Gastroesophageal sphincter (tissue), 4 donors: ENCODE measurements at regions not wholly inside any gene's neighbourhood (a gene's known extent, or its start where the extent isn't known, plus 50 kb on each side); places are given as distances from the start of the nearest gene placed in this dataset.

Experiments used
- ATAC-seq: fragments of 150-250 bp; one replicate; pipeline ENCODE4 v1.9.1; 2016; ENCODE audit warnings: mild to moderate bottlenecking, moderate library complexity
- H3K27ac ChIP-seq, 4 donors: fragments of 200-600 bp; sonication (generic) in 3 of 4; 1 replicate in 3 of 4; 2 replicates in 1 of 4; pipeline ENCODE4 v1.5.1; 2016 to 2019
- H3K27me3 ChIP-seq: fragments of 200-600 bp; sonication (generic); one replicate; pipeline ENCODE4 v1.5.1; 2019
- H3K36me3 ChIP-seq, 2 donors: fragments of 200-600 bp; sonication (generic); one replicate each; pipeline ENCODE4 v1.5.1; 2019; ENCODE audit warnings: control low read depth in 1 of 2
- H3K4me1 ChIP-seq, 3 donors: fragments of 200-600 bp; sonication (generic); 1 replicate in 2 of 3; 2 replicates in 1 of 3; pipeline ENCODE4 v1.5.1; 2016 to 2019; ENCODE audit warnings: control low read depth in 2 of 3
- H3K4me3 ChIP-seq, 2 donors: fragments of 200-600 bp; sonication (generic); one replicate each; pipeline ENCODE4 v1.5.1; 2019; ENCODE audit warnings: mild to moderate bottlenecking in 1 of 2, moderate library complexity in 1 of 2
- H3K9me3 ChIP-seq, 3 donors: fragments of 200-600 bp; sonication (generic); one replicate each; pipeline ENCODE4 v1.5.1; 2017 to 2019; ENCODE audit warnings: control low read depth in 2 of 3
- CTCF ChIP-seq, 4 experiments: fragments of 200-600 bp in 2 of 4; fragments of 450-650 bp in 2 of 4; sonication (generic) in 1 of 4; IDR thresholded peaks; one replicate each; pipeline ENCODE4 v1.5.1; 2017 to 2019; ENCODE audit warnings: antibody characterized with exemption in 4 of 4, mild to moderate bottlenecking in 2 of 4, moderate library complexity in 2 of 4
- EP300 ChIP-seq: sonication (generic); formaldehyde crosslinking; IDR thresholded peaks from one replicate; pipeline ENCODE4 v1.6.1; 2017; ENCODE audit warnings: antibody characterized with exemption, mild to moderate bottlenecking
- POLR2A ChIP-seq, 2 donors: fragments of 450-650 bp; IDR thresholded peaks; one replicate each; pipeline ENCODE4 v1.6.1; 2017; ENCODE audit warnings: antibody characterized with exemption in 2 of 2, mild to moderate bottlenecking in 2 of 2, moderate library complexity in 1 of 2
- POLR2AphosphoS5 ChIP-seq: sonication (generic); formaldehyde crosslinking; IDR thresholded peaks from one replicate; pipeline ENCODE4 v1.6.1; 2017; ENCODE audit warnings: antibody characterized with exemption
- WGBS, 2 donors: methylation state at CpG; one replicate each; pipeline ENCODE4 v1.1.5; 2018; ENCODE audit warnings: low coverage in 1 of 2; 5-methylcytosine and 5-hydroxymethylcytosine counted together

DNA sequence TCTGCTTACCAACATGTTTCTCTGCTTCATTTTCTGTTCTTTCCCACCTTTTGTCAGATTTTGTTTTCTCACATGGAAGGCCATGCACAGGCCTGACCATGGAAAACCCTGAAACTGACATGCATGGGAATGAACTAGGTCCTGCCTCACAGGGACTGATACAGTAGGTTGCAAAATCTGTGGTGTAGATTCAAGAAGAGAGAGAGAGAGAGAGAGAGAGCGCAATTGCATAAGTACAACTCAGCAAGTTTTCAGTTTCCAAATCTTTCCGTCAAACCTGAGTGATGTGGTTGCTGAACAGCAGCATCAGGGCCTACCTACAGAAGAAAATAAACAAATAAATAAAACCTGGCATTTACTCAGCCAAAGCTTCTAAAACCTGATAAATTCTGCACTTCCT is 87.5 kb upstream of the RNF152 start:
- TF ChIP-seq CTCF (IDR thresholded peaks at IDR 0.05), result no peak
- Histone ChIP-seq H3K9me3 (no peaks in the 10 kb centered on the region), H3K27ac (no peak overlapping the region), H3K4me3 (no peak overlapping the region), H3K27me3 (no peaks in the 10 kb centered on the region), H3K36me3 (no peaks in the 10 kb centered on the region), H3K4me1 (peaks cover 0 to 7% (median 4%) of the 10 kb centered on the region in 3 donors)
- ATAC-seq, result no peak
- 71 to 85% methylated on average over 1 to 2 of the region's 2 CpGs for WGBS, 2 donors

- Histone ChIP-seq H3K9me3 (no peaks in the 10 kb centered on the region), H3K27ac (no peak overlapping the region), H3K36me3 (no peaks in the 10 kb centered on the region), H3K4me3 (no peak overlapping the region), H3K4me1 (peaks cover 0 to 6% (median 0%) of the 10 kb centered on the region in 3 donors), H3K27me3 (no peaks in the 10 kb centered on the region)
- ATAC-seq, result no peak
- WGBS, 2 donors, result 84 to 92% methylated on average over 5 to 9 of the region's 9 CpGs
- TF ChIP-seq EP300, result no peak
- no peak for TF ChIP-seq CTCF (IDR thresholded peaks at IDR 0.05)
- no peak for TF ChIP-seq POLR2A (IDR thresholded peaks at IDR 0.05)
- TF ChIP-seq POLR2AphosphoS5, result no peak
These were observed 82.9 kb upstream of the RNF152 start for GRCh38 chr18:61975526-61976326.

- Histone ChIP-seq H3K36me3 (no peaks in the 10 kb centered on the region), H3K27me3 (no peaks in the 10 kb centered on the region), H3K27ac (no peak overlapping the region), H3K9me3 (no peaks in the 10 kb centered on the region), H3K4me3 (no peak overlapping the region), H3K4me1 (peaks cover 0 to 6% (median 0%) of the 10 kb centered on the region in 3 donors)
- no peak for ATAC-seq
- TF ChIP-seq POLR2A (IDR thresholded peaks at IDR 0.05) (no peak), POLR2AphosphoS5 (no peak)
- 64 to 66% methylated on average over 5 to 6 of the region's 6 CpGs for WGBS, 2 donors
These were observed 80.7 kb upstream of the RNF152 start for GRCh38 chr18:61973273-61974115.

DNA sequence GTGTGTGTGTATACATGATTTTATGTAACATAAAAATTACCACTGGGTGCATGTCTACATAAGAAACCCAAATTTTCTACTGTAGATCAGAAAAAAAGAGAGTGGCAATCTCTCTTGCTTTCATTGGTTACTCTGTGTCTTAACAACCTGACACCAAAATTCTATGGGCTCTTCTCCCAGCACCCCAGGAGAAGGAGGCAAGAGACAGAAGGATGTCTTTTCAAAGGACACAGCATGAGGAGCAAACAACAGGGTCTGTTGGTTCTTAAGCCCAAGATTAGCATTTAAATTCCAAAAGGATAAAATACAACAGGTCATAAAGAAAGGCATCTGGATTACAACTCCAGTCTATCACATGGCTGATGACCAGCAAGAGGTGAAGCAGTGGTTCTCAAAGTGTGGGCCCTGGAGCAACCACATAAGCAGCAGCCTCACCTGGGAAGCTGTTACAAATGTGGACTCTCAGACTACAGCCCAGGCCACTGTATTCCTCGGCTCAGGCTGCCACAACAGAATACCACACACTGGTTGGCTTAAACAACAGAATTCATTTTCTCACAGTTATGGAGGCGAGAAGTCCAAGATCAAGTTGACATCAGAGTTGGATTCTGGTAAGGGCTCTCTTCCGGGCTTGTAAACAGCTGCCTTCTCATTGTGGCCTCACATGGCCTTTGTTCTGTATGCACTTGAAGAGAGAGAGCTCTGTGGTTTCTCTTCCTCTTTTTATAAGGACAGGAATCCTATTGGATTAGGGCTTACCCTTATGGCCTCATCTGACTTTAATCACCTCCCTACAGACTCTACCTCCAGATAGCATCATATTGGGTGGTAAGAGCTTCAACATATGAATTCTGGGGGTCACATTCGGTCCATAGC is 79.8 kb upstream of the RNF152 start:
- peak; percentile 13 for ATAC-seq
- WGBS, 2 donors, result 15% methylated on average over 3 of the region's 4 CpGs; no CpG with 5 or more reads in 1 of the 2 donors
- Histone ChIP-seq H3K27ac (peak overlapping the region in 1 of 4 donors; percentile 11), H3K4me3 (no peak overlapping the region), H3K9me3 (no peaks in the 10 kb centered on the region), H3K27me3 (no peaks in the 10 kb centered on the region), H3K4me1 (peaks cover 0 to 6% (median 0%) of the 10 kb centered on the region in 3 donors), H3K36me3 (no peaks in the 10 kb centered on the region)
- TF ChIP-seq POLR2A (IDR thresholded peaks at IDR 0.05) (no peak), CTCF (IDR thresholded peaks at IDR 0.05) (no peak), POLR2AphosphoS5 (no peak), EP300 (no peak)
